ENCODE measurements at regions not wholly inside any gene's neighbourhood (a gene's known extent, or its start where the extent isn't known, plus 50 kb on each side); places are given as distances from the start of the nearest gene placed in this dataset.
A peak's percentile ranks its signal among the peaks of the same experiment; 100 is the strongest.

- no peak overlapping the region for H2AFZ ChIP-seq (ENCODE audit: low read length)
- DNase-seq: peak; percentile 13
- no peak overlapping the region for H4K5ac ChIP-seq (ENCODE audit: insufficient read length, low read depth, low read length)
- Mint-ChIP-seq H3K9me3 (no peaks in the 10 kb centered on the region), H3K4me1 (peaks cover 9% of the 10 kb centered on the region in 2 experiments), H3K4me3 (no peak overlapping the region), H3K27me3 (ENCODE audit: low read depth) (no peaks in the 10 kb centered on the region), H3K27ac (no peak overlapping the region; a peak in 1 of 7 replicates), H3K36me3 (ENCODE audit: insufficient read depth in 1 of 3, low read depth in 3 of 3) (no peaks in the 10 kb centered on the region)
- H2BK15ac ChIP-seq (ENCODE audit: low read depth, low read length): no peak overlapping the region
- no peak overlapping the region for H4K8ac ChIP-seq (replicated peaks; ENCODE audit: insufficient read length, low read depth, low read length)
- H3K27me3 ChIP-seq (ENCODE audit: insufficient read depth, low read length): no peaks in the 10 kb centered on the region
- no CpG with 5 or more reads among the region's 8 CpGs for WGBS (ENCODE audit: extremely low coverage, insufficient read length, low lambda C conversion rate)
- no peaks in the 10 kb centered on the region for H3K9me3 ChIP-seq (ENCODE audit: control insufficient read depth, low read depth, low read length)
- no peak overlapping the region for H3T11ph ChIP-seq (ENCODE audit: low read length)
- no peak overlapping the region for H3K18ac ChIP-seq (ENCODE audit: insufficient read length, low read depth, low read length)
- no peaks in the 10 kb centered on the region for H3K23me2 ChIP-seq (ENCODE audit: insufficient read length, low read depth, low read length, poor library complexity, severe bottlenecking)
- no peak overlapping the region for H2BK120ac ChIP-seq (ENCODE audit: low read depth, low read length, poor library complexity, severe bottlenecking)
- H3K9ac ChIP-seq (ENCODE audit: extremely low read depth, insufficient read length, low read length): no peak overlapping the region
- no peak overlapping the region for H3K23ac ChIP-seq (ENCODE audit: insufficient read length, low read depth, low read length)
- H2AK5ac ChIP-seq (ENCODE audit: insufficient read length, low read length): no peak overlapping the region
- no peaks in the 10 kb centered on the region for H3K79me2 ChIP-seq (ENCODE audit: insufficient read depth, low read length)
- no peak overlapping the region for H2BK5ac ChIP-seq (ENCODE audit: insufficient read length, low read length)
- no peak overlapping the region for H2BK20ac ChIP-seq (ENCODE audit: low read depth, low read length, poor library complexity, severe bottlenecking)
- H3K27ac ChIP-seq (ENCODE audit: insufficient read length, low read depth, low read length): no peak overlapping the region
- no peak overlapping the region for H3K56ac ChIP-seq (ENCODE audit: insufficient read length, low read depth, low read length)
- H4K91ac ChIP-seq (ENCODE audit: insufficient read length, low read depth, low read length): no peak overlapping the region
- H3K4ac ChIP-seq (ENCODE audit: low read depth, low read length): no peak overlapping the region
- no peak overlapping the region for H2BK12ac ChIP-seq (ENCODE audit: insufficient read length, low read depth, low read length)
- no peaks in the 10 kb centered on the region for H3K4me1 ChIP-seq (ENCODE audit: insufficient read depth, low read length)
- no peaks in the 10 kb centered on the region for H4K20me1 ChIP-seq (ENCODE audit: control insufficient read depth, insufficient read depth, insufficient read length)
- H3K79me1 ChIP-seq (ENCODE audit: insufficient read depth, low read depth, low read length, poor library complexity, severe bottlenecking): no peaks in the 10 kb centered on the region
- H3K4me2 ChIP-seq (ENCODE audit: insufficient read depth, insufficient read length, low read length): no peak overlapping the region
- TF ChIP-seq CTCF (conservative IDR thresholded peaks at IDR 0.05): no peak
- H3K14ac ChIP-seq (ENCODE audit: insufficient read depth, low read length): no peak overlapping the region
These were observed 593.6 kb downstream of the BNC2 start for GRCh38 chr9:16276866-16277265.
